Uterus (tissue), 2 donors: ENCODE measurements at regions not wholly inside any gene's neighbourhood (a gene's known extent, or its start where the extent isn't known, plus 50 kb on each side); places are given as distances from the start of the nearest gene placed in this dataset.

Experiments used
- POLR2A ChIP-seq, 2 donors: fragments of 450-650 bp; IDR thresholded peaks; one replicate each; pipeline ENCODE4 v1.6.1; 2016; ENCODE audit warnings: antibody characterized with exemption in 2 of 2, mild to moderate bottlenecking in 1 of 2, moderate library complexity in 1 of 2
- TF ChIP-seq, protein P1 (sequence below), 4 experiments: fragments of 200-600 bp in 2 of 4; fragments of 450-650 bp in 2 of 4; sonication (generic) in 2 of 4; IDR thresholded peaks; one replicate each; pipeline ENCODE4 v1.5.1; 2016 to 2019; ENCODE audit warnings: antibody characterized with exemption in 4 of 4, mild to moderate bottlenecking in 2 of 4, moderate library complexity in 1 of 4

DNA sequence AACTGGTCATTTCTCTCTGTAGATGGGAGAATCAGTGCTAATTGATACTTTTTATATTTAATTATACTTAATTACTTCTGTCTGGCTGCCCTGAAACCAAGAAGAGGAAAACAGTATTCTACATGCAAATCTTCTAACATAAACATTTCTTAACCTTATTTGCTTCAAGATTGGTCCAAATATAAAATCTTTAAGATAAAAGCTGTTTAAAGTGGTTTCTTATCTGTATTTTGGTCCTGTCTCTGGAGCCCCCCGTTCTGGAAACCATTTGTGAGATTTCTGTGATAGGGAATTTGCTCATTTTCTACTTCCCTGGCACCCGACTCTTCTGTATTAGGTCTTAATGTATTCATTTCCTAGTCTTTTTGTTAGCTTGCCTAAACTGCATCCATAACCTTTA is 168.6 kb downstream of the RNF144B start:
- no peak for TF ChIP-seq POLR2A (IDR thresholded peaks at IDR 0.05)
- TF ChIP-seq, protein P1, sequence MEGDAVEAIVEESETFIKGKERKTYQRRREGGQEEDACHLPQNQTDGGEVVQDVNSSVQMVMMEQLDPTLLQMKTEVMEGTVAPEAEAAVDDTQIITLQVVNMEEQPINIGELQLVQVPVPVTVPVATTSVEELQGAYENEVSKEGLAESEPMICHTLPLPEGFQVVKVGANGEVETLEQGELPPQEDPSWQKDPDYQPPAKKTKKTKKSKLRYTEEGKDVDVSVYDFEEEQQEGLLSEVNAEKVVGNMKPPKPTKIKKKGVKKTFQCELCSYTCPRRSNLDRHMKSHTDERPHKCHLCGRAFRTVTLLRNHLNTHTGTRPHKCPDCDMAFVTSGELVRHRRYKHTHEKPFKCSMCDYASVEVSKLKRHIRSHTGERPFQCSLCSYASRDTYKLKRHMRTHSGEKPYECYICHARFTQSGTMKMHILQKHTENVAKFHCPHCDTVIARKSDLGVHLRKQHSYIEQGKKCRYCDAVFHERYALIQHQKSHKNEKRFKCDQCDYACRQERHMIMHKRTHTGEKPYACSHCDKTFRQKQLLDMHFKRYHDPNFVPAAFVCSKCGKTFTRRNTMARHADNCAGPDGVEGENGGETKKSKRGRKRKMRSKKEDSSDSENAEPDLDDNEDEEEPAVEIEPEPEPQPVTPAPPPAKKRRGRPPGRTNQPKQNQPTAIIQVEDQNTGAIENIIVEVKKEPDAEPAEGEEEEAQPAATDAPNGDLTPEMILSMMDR (IDR thresholded peaks at IDR 0.05), result no peak
